ENCODE measurements at regions not wholly inside any gene's neighbourhood (a gene's known extent, or its start where the extent isn't known, plus 50 kb on each side); places are given as distances from the start of the nearest gene placed in this dataset.

DNA sequence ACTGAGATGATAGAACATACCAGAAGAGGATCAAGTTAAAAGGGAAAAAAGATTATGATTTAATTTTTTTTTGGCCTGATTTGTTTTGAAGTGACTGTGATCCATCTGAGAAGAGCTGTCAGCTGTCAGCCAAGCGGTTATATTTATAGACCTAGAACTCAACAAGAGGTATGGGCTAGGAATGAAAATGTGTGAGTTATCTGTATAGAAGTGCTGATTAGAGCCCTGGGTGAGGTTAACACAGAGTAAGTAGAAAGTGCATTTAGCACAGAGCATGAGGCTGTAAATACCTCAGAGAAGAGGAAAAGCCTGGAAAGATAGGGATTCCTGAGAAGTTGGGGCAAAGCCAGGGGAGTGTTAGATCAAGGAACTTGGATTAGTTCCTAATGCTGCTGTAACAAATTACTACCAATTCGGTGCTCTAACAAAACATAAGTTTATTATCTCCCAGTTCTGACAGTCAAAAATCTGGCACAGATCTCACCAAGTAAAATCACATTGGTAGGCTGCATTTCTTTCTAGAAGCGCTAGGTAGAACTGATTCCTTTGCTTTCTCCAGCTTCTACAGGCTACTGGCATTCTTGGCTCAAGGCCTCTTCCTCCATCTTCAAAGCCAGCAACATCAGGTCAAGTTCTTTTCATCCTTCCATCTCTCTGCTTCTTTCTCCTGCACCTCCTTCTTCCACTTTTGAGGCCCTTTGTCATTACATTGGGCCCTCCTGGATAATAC, 197.4 kb upstream of the SPHKAP start:
- Histone ChIP-seq H3K36me3 (no peaks in the 10 kb centered on the region), H3K4me1 (no peaks in the 10 kb centered on the region), H3K27ac (no peak overlapping the region), H3K4me3 (no peak overlapping the region), H3K27me3 (no peaks in the 10 kb centered on the region), H3K9me3 (no peaks in the 10 kb centered on the region)
- intact Hi-C loops (cut with DNase I) = no loop called here
- ATAC-seq (no peak), DNase-seq (no peak)
- TF ChIP-seq, protein P1, sequence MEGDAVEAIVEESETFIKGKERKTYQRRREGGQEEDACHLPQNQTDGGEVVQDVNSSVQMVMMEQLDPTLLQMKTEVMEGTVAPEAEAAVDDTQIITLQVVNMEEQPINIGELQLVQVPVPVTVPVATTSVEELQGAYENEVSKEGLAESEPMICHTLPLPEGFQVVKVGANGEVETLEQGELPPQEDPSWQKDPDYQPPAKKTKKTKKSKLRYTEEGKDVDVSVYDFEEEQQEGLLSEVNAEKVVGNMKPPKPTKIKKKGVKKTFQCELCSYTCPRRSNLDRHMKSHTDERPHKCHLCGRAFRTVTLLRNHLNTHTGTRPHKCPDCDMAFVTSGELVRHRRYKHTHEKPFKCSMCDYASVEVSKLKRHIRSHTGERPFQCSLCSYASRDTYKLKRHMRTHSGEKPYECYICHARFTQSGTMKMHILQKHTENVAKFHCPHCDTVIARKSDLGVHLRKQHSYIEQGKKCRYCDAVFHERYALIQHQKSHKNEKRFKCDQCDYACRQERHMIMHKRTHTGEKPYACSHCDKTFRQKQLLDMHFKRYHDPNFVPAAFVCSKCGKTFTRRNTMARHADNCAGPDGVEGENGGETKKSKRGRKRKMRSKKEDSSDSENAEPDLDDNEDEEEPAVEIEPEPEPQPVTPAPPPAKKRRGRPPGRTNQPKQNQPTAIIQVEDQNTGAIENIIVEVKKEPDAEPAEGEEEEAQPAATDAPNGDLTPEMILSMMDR (IDR thresholded peaks at IDR 0.05) = no peak
- no peak for TF ChIP-seq POLR2A (IDR thresholded peaks at IDR 0.05)
- 63% methylated on average over 3 of the region's 3 CpGs for WGBS (ENCODE audit: insufficient coverage, low coverage, low lambda C conversion rate, missing lambda C conversion rate)

DNA sequence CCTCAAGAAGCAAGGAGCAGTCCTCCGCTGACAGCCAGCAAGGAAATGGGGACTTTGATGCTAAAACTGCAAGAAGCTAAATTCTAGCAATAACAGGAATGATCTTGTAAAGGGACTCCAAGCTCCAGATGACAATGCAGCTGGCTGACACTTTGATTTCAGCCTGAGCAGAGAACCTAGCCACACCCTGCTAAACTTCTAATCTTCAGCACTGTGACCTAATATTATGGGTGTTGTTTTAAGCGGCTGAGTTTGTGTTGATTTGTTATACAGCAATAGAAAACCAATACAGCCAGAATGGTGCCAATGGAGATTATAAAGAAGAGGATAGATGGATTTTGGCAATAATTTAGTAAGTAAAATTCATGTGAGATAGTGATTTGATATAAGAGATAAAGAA, 196.7 kb upstream of the SPHKAP start:
- intact Hi-C loops (cut with DNase I) = no loop called here
- ATAC-seq (no peak), DNase-seq (no peak)
- Histone ChIP-seq H3K9me3 (no peaks in the 10 kb centered on the region), H3K4me3 (no peak overlapping the region), H3K27me3 (no peaks in the 10 kb centered on the region), H3K4me1 (no peaks in the 10 kb centered on the region), H3K27ac (no peak overlapping the region), H3K36me3 (no peaks in the 10 kb centered on the region)
- 72% methylated on average over 2 of the region's 2 CpGs for WGBS (ENCODE audit: insufficient coverage, low coverage, low lambda C conversion rate, missing lambda C conversion rate)
- TF ChIP-seq, protein P1 (IDR thresholded peaks at IDR 0.05) = no peak
- no peak for TF ChIP-seq POLR2A (IDR thresholded peaks at IDR 0.05)

DNA sequence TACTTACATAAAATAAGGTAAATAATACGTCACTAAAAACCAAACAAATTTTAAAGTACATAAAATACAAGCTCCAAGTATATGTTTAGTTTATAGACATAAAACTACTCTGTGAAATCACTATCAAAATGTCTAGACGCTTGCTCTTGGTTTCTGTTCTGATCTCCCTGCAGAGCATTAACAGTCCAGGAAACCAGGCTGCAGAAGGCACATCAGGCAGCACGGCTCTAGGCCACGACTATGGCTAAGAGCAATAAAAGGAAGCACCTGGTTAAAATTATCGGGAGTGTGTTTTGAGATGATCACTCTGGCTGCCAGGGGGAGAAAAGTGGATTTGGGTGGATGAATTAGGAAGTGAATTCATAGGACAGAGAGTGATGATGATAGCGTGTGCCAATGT, 196.0 kb upstream of the SPHKAP start:
- intact Hi-C loops (cut with DNase I) = no loop called here
- DNase-seq (no peak), ATAC-seq (no peak)
- Histone ChIP-seq H3K27me3 (no peaks in the 10 kb centered on the region), H3K4me3 (no peak overlapping the region), H3K9me3 (no peaks in the 10 kb centered on the region), H3K36me3 (no peaks in the 10 kb centered on the region), H3K4me1 (no peaks in the 10 kb centered on the region), H3K27ac (no peak overlapping the region)
- WGBS (ENCODE audit: insufficient coverage, low coverage, low lambda C conversion rate, missing lambda C conversion rate) = 30% methylated on average over 6 of the region's 6 CpGs
- TF ChIP-seq, protein P1 (IDR thresholded peaks at IDR 0.05) = no peak
- TF ChIP-seq POLR2A (IDR thresholded peaks at IDR 0.05) = no peak

DNA sequence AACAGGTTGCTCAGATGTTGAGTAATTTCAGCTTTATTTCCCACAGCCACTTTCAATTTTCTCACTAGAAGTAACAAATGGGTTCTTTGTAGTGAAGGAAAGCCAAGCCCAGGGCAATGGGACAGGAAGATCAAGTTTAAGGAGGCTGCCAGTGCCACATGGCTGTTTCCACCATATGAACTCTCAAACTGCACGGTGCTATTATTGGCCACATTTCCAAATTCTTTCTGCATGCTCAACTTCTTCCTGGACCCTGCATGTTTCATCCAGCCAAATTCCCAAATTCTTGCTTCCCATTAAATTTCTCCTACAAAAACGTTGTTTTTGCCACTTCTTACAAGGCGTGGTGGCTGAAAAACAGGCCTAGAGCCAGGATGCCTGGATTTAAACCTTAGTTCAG, 193.3 kb upstream of the SPHKAP start:
- WGBS (ENCODE audit: insufficient coverage, low coverage, low lambda C conversion rate, missing lambda C conversion rate) = 50% methylated on average over 3 of the region's 3 CpGs
- TF ChIP-seq POLR2A (IDR thresholded peaks at IDR 0.05) = no peak
- TF ChIP-seq, protein P1 (IDR thresholded peaks at IDR 0.05) = no peak
- H3K4me1 ChIP-seq = no peaks in the 10 kb centered on the region
- H3K9me3 ChIP-seq = no peaks in the 10 kb centered on the region
- no peak overlapping the region for H3K4me3 ChIP-seq
- DNase-seq (no peak), ATAC-seq (no peak)
- H3K36me3 ChIP-seq = no peaks in the 10 kb centered on the region
- no peaks in the 10 kb centered on the region for H3K27me3 ChIP-seq
- intact Hi-C loops (cut with DNase I) = no loop called here
- H3K27ac ChIP-seq = no peak overlapping the region

Measured in right lobe of liver (tissue), 6 donors.